H1 (cell line): ENCODE measurements at regions not wholly inside any gene's neighbourhood (a gene's known extent, or its start where the extent isn't known, plus 50 kb on each side); places are given as distances from the start of the nearest gene placed in this dataset.

Experiments
- CTCF ChIP-seq, 3 experiments: IDR thresholded peaks; 1 replicate in 2 of 3; 2 replicates in 1 of 3; pipeline versions ENCODE4 v1.5.1 to v1.6.1; 2011; ENCODE audit warnings: low read length in 3 of 3, mild to moderate bottlenecking in 3 of 3, inconsistent platforms in 2 of 3, low read depth in 1 of 3, moderate library complexity in 1 of 3; ENCODE audit not compliant: insufficient read depth in 1 of 3; ENCODE audit errors: control extremely low read depth in 1 of 3
- POLR2A ChIP-seq, 2 experiments: IDR thresholded peaks; 1 replicate in 1 of 2; 2 replicates in 1 of 2; pipeline ENCODE4 v1.6.1; 2011; ENCODE audit warnings: low read depth in 2 of 2, low read length in 2 of 2, mild to moderate bottlenecking in 2 of 2; ENCODE audit errors: control extremely low read depth in 1 of 2
- ZNF274 ChIP-seq: IDR thresholded peaks from 2 replicates; pipeline ENCODE4 v1.7.0; 2012; ENCODE audit warnings: low read length, borderline replicate concordance; ENCODE audit errors: extremely low read depth

GRCh38 chr4:112966701-112967488, 82.6 kb upstream of the ANK2 start (continued):
- TF ChIP-seq CTCF (IDR thresholded peaks at IDR 0.05; ENCODE audit: control extremely low read depth in 1 of 3, insufficient read depth in 1 of 3, low read depth in 1 of 3, low read length in 3 of 3), result no peak
- TF ChIP-seq POLR2A (IDR thresholded peaks at IDR 0.05; ENCODE audit: control extremely low read depth in 1 of 2, low read depth in 2 of 2, low read length in 2 of 2), result no peak
- TF ChIP-seq ZNF274, result no peak
